CD14-positive monocyte (primary cell): ENCODE measurements at regions not wholly inside any gene's neighbourhood (a gene's known extent, or its start where the extent isn't known, plus 50 kb on each side); places are given as distances from the start of the nearest gene placed in this dataset.

Experiments used
- DNase-seq, 3 donors: peaks; one replicate each; pipeline ENCODE4 v3.0.0-alpha.2; 2011 to 2022
- H2AFZ ChIP-seq: 2 replicates; pipeline ENCODE4 v1.6.0; 2012; ENCODE audit warnings: mild to moderate bottlenecking, low read depth, low read length, inconsistent platforms; ENCODE audit not compliant: insufficient read depth, poor library complexity, severe bottlenecking
- H3K27ac ChIP-seq, 2 donors: 1 replicate in 1 of 2; 2 replicates in 1 of 2; pipeline ENCODE4 v1.5.1; 2012 to 2013; ENCODE audit warnings: low read length in 2 of 2, control low read depth in 1 of 2, inconsistent platforms in 1 of 2, low read depth in 1 of 2, mild to moderate bottlenecking in 1 of 2
- H3K27me3 ChIP-seq, 2 donors: one replicate each; pipeline versions ENCODE4 v1.6.0 to v1.6.1; 2011 to 2013; ENCODE audit warnings: low read length in 2 of 2; ENCODE audit not compliant: control insufficient read depth in 2 of 2, insufficient read depth in 2 of 2
- H3K36me3 ChIP-seq, 2 donors: replicated peaks in 1 of 2; 1 replicate in 1 of 2; 2 replicates in 1 of 2; pipeline versions ENCODE4 v1.5.1 to v1.6.1; 2012 to 2013; ENCODE audit warnings: low read length in 2 of 2, control low read depth in 1 of 2, inconsistent platforms in 1 of 2, mild to moderate bottlenecking in 1 of 2; ENCODE audit not compliant: insufficient read depth in 2 of 2, control insufficient read depth in 1 of 2
- H3K4me1 ChIP-seq, 2 donors: 1 replicate in 1 of 2; 2 replicates in 1 of 2; pipeline versions ENCODE4 v1.5.1 to v1.6.1; 2012 to 2013; ENCODE audit warnings: low read length in 2 of 2, control low read depth in 1 of 2, inconsistent platforms in 1 of 2, mild to moderate bottlenecking in 1 of 2, moderate library complexity in 1 of 2; ENCODE audit not compliant: insufficient read depth in 2 of 2, control insufficient read depth in 1 of 2
- H3K4me2 ChIP-seq: replicated peaks from 2 replicates; pipeline ENCODE3; 2012; ENCODE audit warnings: low read length, moderate library complexity, mild to moderate bottlenecking; ENCODE audit not compliant: poor library complexity, severe bottlenecking; ENCODE audit errors: extremely low read depth
- H3K4me3 ChIP-seq, 3 experiments: fragments of 200-600 bp in 1 of 3; sonication (generic) in 1 of 3; replicated peaks in 1 of 3; 1 replicate in 2 of 3; 2 replicates in 1 of 3; pipeline ENCODE4 v1.5.1; 2011 to 2013; ENCODE audit warnings: low read length in 3 of 3, mild to moderate bottlenecking in 3 of 3, control low read depth in 2 of 3, low read depth in 2 of 3, inconsistent platforms in 1 of 3, moderate library complexity in 1 of 3
- H3K79me2 ChIP-seq: 2 replicates; pipeline ENCODE4 v1.6.0; 2012; ENCODE audit warnings: mild to moderate bottlenecking, control low read depth, inconsistent platforms, low read length, moderate library complexity; ENCODE audit not compliant: insufficient read depth
- H3K9ac ChIP-seq: 2 replicates; pipeline ENCODE4 v1.6.0; 2017; ENCODE audit warnings: low read length, mild to moderate bottlenecking; ENCODE audit not compliant: insufficient read depth, poor library complexity, severe bottlenecking
- H3K9me3 ChIP-seq, 2 donors: replicated peaks in 1 of 2; 1 replicate in 1 of 2; 2 replicates in 1 of 2; pipeline versions ENCODE4 v1.5.1 to v1.6.1; 2012 to 2013; ENCODE audit warnings: low read length in 2 of 2, control low read depth in 1 of 2; ENCODE audit not compliant: control insufficient read depth in 1 of 2, insufficient read depth in 1 of 2
- H4K20me1 ChIP-seq: 2 replicates; pipeline ENCODE4 v1.6.0; 2012; ENCODE audit warnings: mild to moderate bottlenecking, low read length, control low read depth, moderate library complexity; ENCODE audit not compliant: insufficient read depth
- H3K27ac Mint-ChIP-seq, 7 donors: one replicate each; pipeline ENCODE4 v1.8.0; 2020; ENCODE audit warnings: mild to moderate bottlenecking in 7 of 7, mixed read lengths in 7 of 7, moderate library complexity in 6 of 7, inconsistent platforms in 2 of 7
- H3K27me3 Mint-ChIP-seq, 3 donors: one replicate each; pipeline ENCODE4 v1.8.0; 2021 to 2022; ENCODE audit warnings: low read depth in 3 of 3, mild to moderate bottlenecking in 3 of 3, mixed read lengths in 3 of 3, moderate library complexity in 3 of 3, inconsistent platforms in 1 of 3
- H3K36me3 Mint-ChIP-seq, 2 donors: one replicate each; pipeline ENCODE4 v1.8.0; 2020; ENCODE audit warnings: mixed read lengths in 2 of 2, inconsistent platforms in 1 of 2, mild to moderate bottlenecking in 1 of 2
- H3K4me1 Mint-ChIP-seq: one replicate; pipeline ENCODE4 v1.8.0; 2020; ENCODE audit warnings: mild to moderate bottlenecking, mixed read lengths
- H3K4me3 Mint-ChIP-seq, 2 donors: one replicate each; pipeline ENCODE4 v1.8.0; 2020; ENCODE audit warnings: mild to moderate bottlenecking in 2 of 2, mixed read lengths in 2 of 2, moderate library complexity in 1 of 2
- H3K9me3 Mint-ChIP-seq, 7 donors: one replicate each; pipeline ENCODE4 v1.8.0; 2020 to 2022; ENCODE audit warnings: mixed read lengths in 7 of 7, mild to moderate bottlenecking in 6 of 7, moderate library complexity in 6 of 7, inconsistent platforms in 2 of 7
- CTCF ChIP-seq: fragments of 200-600 bp; IDR thresholded peaks from one replicate; pipeline ENCODE4 v1.8.0; 2022; ENCODE audit warnings: antibody characterized with exemption, mild to moderate bottlenecking
- WGBS: methylation state at CpG from one replicate; pipeline ENCODE4 v1.1.5; 2013; ENCODE audit warnings: missing lambda C conversion rate; ENCODE audit not compliant: insufficient coverage; 5-methylcytosine and 5-hydroxymethylcytosine counted together
- intact Hi-C, 2 donors: fragments of 100-400 bp; cut with micrococcal nuclease; formaldehyde crosslinking; loops; one replicate each; pipeline versions ENCODE4 v1.15.0 to v1.15.1; 2023

- Histone ChIP-seq H4K20me1 (no peaks in the 10 kb centered on the region), H3K36me3 (no peaks in the 10 kb centered on the region), H3K9me3 (peaks cover 0 to 3% of the 10 kb centered on the region in 2 donors), H3K4me3 (no peak overlapping the region), H3K9ac (no peak overlapping the region), H3K4me2 (no peak overlapping the region), H3K4me1 (no peaks in the 10 kb centered on the region), H3K27ac (no peak overlapping the region), H2AFZ (no peak overlapping the region), H3K79me2 (no peaks in the 10 kb centered on the region), H3K27me3 (no peaks in the 10 kb centered on the region)
- peaks cover 0 to 5% (median 0%) of the 10 kb centered on the region in 3 donors for H3K27me3 Mint-ChIP-seq
- no peak overlapping the region for H3K27ac Mint-ChIP-seq
- H3K36me3 Mint-ChIP-seq, result no peaks in the 10 kb centered on the region
- H3K9me3 Mint-ChIP-seq, result peaks cover 0 to 9% (median 3%) of the 10 kb centered on the region in 7 donors
- no peak for DNase-seq
- H3K4me3 Mint-ChIP-seq, result no peak overlapping the region
- intact Hi-C loops, result no loop called here
- WGBS, result no CpG with 5 or more reads among the region's 2 CpGs
- H3K4me1 Mint-ChIP-seq, result no peaks in the 10 kb centered on the region
- TF ChIP-seq CTCF, result no peak
These were observed 216.1 kb downstream of the TLE1 start for GRCh38 chr9:81473206-81473605.

GRCh38 chr9:81472701-81473100, 216.6 kb downstream of the TLE1 start:
- Histone ChIP-seq H3K27me3 (no peaks in the 10 kb centered on the region), H3K36me3 (no peaks in the 10 kb centered on the region), H3K27ac (no peak overlapping the region), H3K4me2 (no peak overlapping the region), H4K20me1 (no peaks in the 10 kb centered on the region), H3K4me1 (no peaks in the 10 kb centered on the region), H3K9ac (no peak overlapping the region), H3K79me2 (no peaks in the 10 kb centered on the region), H3K4me3 (no peak overlapping the region), H3K9me3 (peaks cover 0 to 3% of the 10 kb centered on the region in 2 donors), H2AFZ (no peak overlapping the region)
- no peak for DNase-seq
- H3K36me3 Mint-ChIP-seq, result no peaks in the 10 kb centered on the region
- H3K4me1 Mint-ChIP-seq, result no peaks in the 10 kb centered on the region
- H3K9me3 Mint-ChIP-seq, result peaks cover 0 to 9% (median 3%) of the 10 kb centered on the region in 7 donors
- intact Hi-C loops, result no loop called here
- H3K4me3 Mint-ChIP-seq, result no peak overlapping the region
- H3K27ac Mint-ChIP-seq, result no peak overlapping the region
- H3K27me3 Mint-ChIP-seq, result peaks cover 0 to 5% (median 0%) of the 10 kb centered on the region in 3 donors
- no peak for TF ChIP-seq CTCF
- 86% methylated on average over 8 of the region's 10 CpGs for WGBS
